Endometrium (tissue), 2 donors: ENCODE measurements at regions not wholly inside any gene's neighbourhood (a gene's known extent, or its start where the extent isn't known, plus 50 kb on each side); places are given as distances from the start of the nearest gene placed in this dataset.

Experiments used
- FAIRE-seq: peaks from 2 replicates; lab custom pipeline; 2012; peaks lifted over from hg19 to GRCh38; lab: Jason Lieb, UNC
- donor health status: control.
- donor health status: control.

DNA sequence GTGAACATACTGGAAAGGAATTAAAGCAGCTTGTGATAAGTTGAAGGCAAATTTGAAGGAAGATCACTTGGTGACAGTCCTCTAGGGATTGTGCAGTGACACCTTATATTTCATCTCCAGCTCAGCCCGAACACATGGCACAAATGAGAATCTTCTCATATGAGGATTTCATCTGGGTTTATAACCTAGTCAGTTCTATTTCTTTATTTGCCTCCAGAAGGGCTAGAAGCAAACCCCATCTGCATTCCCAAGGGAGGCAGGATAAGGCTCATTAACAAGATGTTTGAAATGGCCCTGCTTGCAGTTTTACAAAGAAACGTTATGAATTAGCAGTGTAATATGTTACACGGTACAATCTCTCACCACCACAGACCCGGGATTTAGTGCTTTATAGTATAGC lies 90.7 kb upstream of the KRR1 start:
- FAIRE-seq, result no peak

DNA sequence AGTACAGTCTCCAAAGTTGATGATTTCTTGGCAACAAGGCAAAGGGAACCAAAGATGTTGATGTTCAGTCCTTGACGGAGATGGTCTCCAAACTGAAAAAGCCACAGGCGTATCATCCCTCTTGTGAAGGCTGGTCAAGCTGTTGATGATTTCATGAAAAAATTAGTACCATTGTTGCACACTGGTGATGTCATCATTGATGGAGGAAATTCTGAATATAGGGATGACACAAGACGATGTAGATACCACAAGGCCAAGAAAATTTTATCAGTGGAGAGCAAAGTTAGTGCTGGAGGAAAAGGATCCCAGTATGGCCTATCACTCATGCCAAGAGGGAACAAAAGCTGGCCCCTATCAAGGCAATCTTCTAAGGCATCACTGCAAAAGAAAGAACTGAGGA lies 88.7 kb upstream of the KRR1 start:
- no peak for FAIRE-seq

DNA sequence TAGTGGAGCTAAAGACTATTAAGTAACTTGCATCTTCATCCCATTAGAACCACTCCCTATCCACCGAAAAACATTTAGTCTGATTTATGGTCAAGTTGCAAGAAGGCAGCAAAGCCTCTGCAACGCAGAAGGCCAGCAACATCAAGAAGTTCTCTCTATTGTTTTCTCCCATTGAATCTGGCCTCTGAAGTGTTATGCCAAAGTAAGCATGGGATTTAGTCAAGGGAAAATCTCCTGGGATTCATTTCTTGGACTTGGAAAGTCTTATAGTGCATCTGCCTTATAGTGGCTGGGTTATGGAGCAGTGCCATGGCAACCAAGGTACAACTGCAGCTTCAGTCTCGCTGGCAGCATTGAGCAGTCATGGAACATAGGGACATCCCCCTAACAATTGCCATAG lies 87.7 kb upstream of the KRR1 start:
- FAIRE-seq, result no peak

DNA sequence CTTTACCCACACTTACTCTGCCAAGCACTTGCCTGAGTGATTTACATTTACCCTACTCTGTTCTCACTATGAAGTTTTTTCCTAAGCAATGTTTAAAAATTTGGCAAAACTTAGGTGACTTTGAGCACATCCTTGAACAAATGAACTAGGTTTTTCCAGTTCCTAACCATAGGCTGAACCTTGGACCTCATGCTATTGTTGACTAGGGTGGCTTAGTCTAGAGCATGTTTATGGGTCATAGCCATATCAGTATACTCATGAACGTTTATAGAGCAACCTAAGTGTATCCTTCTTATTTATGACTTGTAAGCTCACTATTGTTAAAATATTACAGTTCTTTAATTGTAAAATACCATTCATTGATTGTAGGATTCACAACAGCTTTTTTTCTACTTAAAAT lies 85.0 kb upstream of the KRR1 start:
- no peak for FAIRE-seq

DNA sequence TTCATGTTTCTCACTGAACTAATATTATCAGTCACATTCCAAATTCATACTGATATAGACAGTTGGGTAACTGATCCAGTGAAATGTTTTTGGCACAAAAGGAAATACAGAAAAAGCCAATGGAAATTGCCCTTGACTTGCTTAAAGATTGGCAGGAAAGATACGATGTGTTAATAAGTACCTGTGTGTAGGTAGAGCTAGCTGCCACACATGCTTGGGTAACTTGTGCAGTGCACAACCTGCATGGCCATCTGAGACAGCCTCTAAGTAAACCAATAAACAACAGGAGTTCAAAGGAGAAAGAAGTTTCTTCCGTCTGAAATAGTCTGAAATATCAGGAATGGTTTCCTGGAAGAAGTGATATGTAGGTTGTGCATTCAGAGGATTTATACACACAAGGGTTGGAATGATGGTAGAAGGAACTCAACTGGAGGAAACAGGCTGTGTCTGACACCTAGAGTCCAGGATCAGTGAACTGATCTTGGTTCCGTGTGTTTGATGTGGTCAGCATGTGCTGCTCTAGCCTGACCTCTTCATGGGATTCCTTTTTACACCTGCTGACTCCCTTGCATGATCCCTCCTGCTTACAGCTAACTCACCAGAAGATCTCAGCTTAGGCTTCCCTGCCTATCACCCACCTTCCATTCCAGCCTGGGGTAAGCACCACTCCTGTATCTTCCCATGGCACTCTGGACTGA lies 81.4 kb upstream of the KRR1 start:
- FAIRE-seq, result no peak

DNA sequence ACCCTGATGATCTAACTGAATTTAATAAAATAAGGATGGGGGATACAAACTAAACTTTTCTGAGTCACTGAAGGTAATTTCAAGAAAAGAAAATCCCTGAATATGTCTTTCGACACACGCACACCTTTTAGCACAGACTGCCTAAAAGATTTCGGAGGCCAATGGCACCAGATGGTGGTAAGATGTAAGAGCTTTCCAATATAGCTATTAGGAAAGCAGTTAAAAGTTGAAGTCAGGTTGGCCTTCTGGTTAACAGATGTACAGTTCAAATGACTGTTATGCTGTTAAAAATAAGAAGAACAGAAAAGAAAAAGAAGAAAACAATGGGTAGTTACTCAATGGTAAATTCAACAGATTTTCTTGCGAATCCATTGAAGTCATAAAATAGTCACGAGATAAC lies 80.7 kb upstream of the KRR1 start:
- FAIRE-seq, result peak; percentile 80

DNA sequence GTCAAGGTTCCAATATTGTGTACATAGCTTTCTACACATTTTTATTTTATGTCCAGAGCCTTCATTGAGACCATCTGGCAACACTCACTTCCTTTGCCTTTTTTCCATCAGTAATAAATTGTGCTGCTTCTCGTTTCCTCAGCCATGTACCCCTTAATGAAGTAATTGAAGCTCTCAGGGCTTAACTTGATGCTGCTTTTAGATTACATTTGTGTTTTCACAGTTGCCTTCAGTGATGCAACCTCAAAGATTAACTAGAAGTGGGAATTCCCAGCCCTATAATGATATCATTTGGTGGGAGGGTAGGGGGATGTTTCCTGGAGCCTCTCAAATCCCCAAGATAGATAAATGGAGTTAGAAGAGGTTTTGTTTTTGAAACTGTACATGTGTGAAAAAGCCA lies 80.2 kb upstream of the KRR1 start:
- no peak for FAIRE-seq

DNA sequence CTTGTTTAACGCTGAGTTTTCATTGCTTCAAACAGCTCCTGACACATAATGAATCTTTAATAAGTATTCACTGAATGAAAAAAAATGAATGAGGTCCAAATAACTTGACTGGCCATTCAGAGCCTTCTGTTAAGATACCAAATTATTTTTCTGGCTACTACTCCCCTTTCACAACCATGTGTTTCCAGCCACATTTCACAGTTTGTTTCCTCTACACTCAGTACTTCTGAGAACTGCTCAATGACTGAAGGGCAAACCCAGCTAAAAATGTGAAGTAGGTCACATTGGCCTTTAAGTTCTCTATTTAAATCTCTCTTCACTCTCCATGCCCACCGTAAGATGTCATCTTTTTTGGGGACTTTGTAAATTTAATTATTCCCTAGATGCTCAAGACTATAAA lies 78.4 kb upstream of the KRR1 start:
- FAIRE-seq, result no peak

DNA sequence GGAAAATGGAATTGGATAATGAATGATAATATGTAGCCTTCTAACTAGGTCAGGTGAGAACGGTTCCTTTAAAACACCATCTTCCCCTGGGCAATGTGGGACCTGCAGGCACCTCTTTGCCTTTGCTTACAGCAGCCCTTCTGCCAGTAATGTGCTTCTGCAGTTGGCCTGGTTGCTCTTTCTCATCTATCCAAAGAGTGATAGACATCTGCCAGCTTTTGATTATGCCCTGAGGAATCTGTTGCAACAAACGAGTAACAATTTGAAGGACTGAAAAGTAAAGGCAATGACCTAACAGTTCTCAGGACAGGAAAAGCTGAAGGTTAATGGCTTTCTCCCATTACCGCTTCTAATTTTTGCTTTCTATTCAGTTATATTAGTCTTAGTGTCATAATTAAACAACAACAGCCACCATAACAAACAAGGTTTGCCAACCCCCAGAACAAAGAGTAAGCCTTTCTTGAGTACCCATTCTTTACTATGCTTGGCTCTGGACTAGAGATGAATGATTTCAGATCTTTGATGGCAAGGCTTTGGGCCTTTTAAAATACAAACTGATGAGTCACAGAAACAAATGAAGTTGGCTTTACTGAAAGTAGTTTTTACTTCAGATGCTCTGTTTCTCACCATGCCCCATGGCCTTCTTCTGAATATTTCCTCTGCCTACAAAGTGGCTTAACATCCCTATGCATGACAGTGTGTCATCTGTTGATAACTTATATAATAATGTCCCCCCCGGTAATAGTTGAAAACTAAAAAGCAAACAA lies 76.1 kb upstream of the KRR1 start:
- FAIRE-seq, result no peak

DNA sequence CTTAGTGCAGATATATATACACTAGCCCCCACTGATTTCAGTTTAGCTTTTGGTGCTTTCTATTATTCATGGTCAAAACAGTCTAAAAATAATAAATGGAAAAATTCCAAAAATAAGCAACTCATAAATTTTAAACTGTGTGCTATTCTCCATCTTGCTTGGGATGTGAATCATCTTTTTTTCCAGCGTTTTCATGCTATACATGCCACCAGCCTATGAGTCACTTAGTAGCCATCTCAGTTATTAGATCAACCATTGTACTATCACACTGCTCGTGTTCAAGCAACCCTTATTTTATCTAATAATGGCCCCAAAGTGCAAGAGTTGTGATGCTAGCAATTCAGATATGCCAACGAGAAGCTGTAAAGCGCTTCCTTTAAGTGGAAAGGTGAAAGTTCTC lies 73.9 kb upstream of the KRR1 start:
- FAIRE-seq, result no peak

DNA sequence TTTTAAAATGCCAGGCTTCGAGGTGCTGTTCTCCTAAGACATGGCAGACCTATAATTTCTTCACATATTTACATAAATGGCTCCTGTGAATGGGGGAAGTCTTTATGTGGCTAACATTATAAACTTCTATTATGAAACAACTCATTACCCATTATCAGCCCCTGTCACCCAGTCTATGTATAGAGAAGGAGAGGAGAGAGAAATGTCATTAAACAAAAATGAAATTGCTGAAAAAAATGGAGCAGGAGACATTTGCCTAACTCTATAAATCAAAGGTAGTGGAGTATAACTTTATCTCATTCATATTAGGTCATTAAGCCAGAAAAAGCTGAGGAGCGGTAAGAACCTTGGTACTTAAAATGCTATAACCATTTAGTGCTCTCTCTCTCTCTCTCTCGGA lies 71.9 kb upstream of the KRR1 start:
- FAIRE-seq, result no peak

DNA sequence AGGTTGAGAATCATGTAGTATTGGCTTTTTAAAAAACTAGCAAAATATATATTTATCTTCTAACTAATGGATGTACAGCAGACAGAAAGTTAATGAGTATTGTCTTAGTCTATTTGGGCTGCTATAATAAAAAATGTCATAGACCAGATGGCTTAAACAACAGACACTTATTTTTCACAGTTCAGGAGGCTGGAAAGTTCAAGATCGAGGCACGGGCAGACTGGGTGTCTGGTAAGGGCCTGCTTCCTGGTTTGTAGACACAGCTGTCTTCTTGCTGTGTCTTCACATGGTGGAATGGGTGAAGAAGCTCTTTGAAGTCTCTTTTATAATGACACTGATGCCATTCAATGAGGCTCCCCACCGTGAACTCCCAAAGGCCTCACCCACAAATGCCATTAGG lies 70.1 kb upstream of the KRR1 start:
- FAIRE-seq, result no peak

DNA sequence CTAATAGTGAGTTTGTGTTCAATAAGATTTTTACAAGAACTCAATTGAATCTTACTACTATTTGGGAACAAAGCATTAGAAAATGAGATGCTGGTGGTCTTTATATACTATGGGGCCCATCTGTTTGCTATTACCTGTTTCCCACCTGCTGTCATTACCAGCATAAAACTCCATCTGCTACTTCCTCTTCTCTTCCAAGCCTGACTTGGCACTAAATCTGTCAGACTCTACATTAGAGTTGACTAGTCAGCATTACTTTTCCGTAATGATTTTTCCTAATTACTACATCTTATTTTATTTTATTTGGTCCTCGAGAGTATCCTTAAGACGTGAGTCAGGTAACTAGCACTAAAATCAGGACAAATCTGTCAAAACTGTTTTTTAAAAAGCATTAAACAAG lies 68.1 kb upstream of the KRR1 start:
- FAIRE-seq, result no peak

DNA sequence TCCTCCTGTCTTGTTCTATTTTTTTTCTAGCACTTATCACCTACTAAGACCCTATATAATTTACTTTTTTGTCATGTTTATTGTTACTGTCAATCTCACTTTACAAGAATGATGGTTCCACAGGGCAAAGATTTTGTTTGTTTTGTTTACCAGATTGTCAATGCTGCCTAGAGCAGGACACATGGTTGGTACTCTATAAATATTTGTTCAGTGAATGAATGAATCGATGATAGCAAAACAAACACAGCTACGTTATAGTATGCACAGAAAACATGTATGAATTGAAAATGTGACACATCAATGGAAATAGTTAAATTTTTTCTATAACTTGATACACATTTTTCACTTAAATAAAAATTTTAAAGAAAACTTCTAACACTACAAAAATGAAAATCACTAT lies 67.1 kb upstream of the KRR1 start:
- FAIRE-seq, result no peak

DNA sequence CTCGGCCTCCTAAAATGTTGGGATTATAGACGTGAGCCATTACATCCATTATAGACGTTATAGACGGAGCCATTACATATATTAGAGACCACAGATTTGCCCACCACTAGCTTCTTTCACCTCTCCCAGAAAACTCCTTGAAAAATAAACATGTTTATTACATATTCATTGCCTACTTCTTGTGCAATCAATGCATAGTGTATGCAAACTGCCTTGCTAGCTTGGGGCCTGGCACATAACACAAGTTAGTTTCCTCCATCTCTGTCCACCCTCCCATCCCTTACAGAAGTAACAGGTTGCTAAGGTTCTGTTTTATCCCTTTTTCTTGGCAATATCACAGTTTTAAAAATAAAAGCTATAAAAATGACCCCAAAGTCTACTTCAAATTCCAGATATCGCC lies 66.4 kb upstream of the KRR1 start:
- FAIRE-seq, result no peak

DNA sequence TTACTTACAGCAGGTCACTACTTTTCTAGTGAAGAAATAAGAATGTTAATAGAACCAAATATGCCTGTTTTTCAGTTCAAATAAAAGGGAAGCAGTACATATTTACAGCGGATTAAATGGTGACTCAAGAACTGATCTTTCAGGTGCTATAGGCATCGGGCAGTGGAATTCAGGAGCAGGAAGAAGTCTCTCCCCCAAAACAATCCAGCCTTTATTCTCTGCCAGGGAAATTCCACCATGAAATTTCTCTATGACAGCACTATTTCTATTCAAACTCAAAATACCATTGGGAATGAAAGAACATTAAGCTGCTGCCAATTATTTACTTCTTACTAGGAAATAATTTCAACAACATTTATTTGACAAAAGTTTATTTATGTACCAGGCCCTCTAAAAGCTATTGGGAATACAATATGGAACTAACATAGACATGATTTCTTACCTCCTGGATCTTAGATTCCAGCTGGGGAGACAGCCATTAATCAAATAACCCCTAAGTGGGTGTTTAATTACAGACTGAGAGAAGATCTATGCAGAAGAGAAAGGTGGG lies 60.3 kb upstream of the KRR1 start:
- FAIRE-seq, result no peak

DNA sequence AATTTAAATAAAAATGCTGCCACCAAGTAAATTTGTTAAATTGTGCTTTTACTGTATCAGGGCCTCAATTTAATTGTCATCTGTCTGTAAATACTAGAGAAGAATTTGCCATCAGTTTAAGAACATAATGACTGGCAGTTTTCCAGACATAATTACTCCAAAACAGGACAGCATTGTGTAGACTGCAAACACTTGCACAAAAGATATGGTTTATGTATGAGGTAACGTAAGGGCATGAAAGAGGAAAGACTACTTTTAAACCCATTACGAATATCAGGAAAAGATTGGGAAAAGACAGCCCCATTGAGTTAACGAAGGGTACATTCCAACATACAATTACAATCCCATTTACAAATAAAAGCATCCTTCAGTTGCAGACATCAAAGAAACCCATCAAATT lies 59.8 kb upstream of the KRR1 start:
- FAIRE-seq, result no peak

DNA sequence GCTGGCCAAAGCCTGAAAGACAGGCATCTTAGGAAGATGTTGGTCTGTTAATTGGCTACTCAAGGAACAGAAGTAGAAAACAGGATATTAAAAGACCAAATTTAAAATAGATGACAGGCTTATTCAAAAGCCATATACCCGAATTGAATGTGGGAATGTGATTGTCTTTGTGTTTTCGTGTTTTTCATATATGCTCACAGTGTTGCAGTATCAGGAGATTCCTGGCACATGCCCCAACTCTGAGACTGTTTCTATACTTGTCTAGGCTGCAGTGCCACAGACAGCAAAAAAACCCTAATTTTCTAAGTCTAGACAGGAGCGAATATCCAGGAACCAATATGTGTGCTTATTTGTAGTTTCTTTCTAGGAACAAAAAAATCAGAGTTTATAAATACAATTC lies 57.4 kb upstream of the KRR1 start:
- FAIRE-seq, result no peak

DNA sequence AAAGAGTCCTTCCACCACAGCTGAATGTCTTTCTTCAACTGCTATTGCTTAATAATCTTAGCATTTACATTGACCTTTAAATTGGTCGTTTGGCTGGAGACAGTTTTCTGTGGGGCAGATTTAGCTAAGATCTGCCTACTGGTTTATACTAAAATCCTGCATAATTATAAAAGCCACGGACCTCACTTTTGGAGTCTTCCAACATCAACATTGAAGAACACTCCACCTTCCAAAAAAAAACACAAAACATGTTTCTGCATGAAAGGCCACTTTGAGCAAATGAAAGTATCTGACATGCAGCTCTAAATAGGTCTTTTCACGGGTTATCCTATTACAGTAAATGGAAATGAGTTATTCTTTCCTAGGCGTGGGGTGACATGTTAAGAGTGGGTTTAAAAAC lies 57.0 kb upstream of the KRR1 start:
- FAIRE-seq, result no peak

DNA sequence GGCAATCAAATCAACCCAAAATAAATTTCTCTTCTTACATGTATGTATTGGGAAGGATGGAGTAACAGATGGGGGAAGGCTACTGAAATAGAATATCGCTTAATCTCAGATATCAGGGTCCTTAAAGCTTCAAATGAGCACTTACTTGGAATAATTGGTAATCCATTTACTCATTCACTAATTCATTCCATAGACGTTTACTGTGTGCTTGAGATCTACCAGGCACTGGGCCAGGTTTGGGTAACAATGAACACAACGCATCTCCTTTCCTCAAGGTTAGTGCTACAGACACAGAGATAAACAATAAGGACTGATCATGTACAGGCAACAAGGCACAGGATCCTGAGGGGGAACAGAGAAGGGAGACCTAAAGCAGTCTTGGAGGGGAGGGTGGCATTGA lies 54.4 kb upstream of the KRR1 start:
- no peak for FAIRE-seq

DNA sequence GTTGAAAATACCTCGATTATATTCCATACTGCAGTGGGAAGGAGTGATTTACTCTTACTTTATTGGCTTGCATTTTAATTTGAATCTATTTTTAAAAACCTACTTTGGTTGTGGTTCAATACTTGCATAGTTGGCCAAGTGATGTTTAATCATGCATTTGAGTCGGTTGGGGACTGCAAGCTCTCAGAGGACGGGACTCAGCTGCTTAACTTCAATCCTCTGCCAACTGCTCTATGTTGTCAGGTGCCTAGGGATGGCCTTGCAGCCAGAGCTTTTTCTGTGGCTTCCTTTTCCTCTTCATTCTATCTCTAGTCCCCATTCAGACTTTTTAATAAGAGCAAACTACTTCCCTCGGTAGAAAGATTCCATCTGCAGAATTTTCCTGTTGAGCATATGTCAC lies 53.4 kb upstream of the KRR1 start:
- no peak for FAIRE-seq

DNA sequence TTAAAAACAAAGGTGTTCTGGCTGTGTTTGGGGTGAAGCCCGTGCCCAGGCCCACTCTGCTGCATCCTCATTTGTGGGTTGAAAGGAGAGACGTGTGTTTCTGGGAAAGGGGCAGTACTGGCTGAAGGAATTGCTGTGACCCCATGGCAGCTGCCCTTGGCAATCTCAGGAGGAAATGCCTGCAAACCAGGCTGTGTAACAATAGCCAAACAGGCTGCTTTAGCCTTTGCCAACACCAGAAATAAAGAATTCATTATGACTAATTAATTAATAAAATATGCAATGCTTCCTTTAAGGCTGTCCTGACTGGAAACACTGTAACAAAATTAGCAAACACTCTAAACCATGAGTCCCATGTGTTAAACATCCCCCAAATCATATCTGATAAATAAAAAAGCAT lies 53.0 kb upstream of the KRR1 start:
- no peak for FAIRE-seq

DNA sequence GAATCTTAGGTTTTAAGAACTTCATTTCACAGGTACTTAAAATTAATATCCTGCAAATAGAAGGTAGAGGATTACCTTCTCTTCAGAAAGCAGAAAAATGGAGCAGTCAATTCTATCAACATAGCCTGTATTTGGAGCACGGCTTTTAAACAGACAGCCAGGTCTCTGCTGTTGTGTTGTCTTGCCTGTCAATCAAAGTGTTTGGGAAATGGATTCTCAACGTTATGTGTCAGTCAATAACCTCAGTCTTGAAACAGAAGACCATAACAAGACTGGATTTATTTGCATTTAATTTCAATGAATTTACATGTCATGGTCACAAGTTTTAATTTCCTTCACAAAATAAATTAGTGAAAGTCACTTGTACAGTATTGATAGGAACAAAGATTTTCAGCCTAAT lies 51.9 kb upstream of the KRR1 start:
- no peak for FAIRE-seq

DNA sequence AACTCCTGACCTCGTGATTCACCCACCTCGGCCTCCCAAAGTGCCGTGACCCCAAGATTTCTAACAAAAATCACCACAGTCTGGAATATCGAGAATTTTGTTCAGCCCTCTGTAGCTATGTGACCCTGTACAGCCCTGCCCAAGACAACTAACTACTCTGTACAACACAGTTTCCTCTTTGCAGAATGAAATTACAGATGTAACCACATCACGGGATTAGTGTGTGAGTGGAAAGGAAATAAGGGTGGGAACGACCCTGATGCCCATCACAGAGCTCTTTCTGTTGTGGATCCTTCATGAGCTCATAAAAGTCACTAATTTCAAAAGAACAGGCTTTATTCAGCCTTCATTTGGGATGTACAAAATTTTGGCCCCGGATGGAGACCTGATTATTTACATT lies 50.5 kb upstream of the KRR1 start:
- no peak for FAIRE-seq
